ENCODE measurements at regions not wholly inside any gene's neighbourhood (a gene's known extent, or its start where the extent isn't known, plus 50 kb on each side); places are given as distances from the start of the nearest gene placed in this dataset.

DNA sequence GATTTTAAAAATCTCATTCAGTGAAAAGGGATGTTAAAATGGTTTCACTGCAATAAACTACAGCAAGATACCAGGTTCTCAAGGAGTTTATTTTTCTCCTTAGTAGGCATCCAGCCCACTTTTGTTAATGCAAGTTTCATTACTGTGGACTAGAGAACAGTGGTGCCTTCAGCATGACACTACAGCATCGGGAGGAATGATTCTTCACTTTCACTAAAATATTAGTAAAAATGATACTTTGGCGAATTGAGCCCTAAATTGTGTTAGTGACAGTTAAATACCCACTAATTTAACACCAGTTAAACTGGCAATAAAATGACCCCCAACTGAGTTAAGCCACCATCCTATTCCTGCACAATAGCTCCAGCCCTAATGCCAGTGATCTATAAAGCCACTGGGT is 152.2 kb upstream of the MPDZ start:
- intact Hi-C loops (cut with DNase I), result loop anchor here in 1 of 2 donors (1.0 kb wide), 1 partner anchor 922 kb away; no protein-coding TSS in a partner anchor
- ATAC-seq (no peak), DNase-seq (no peak)
- Histone ChIP-seq H3K27ac (no peak overlapping the region), H3K27me3 (ENCODE audit: insufficient read depth in 3 of 3, low read length in 2 of 3) (no peaks in the 10 kb centered on the region), H3K9me3 (no peaks in the 10 kb centered on the region), H3K36me3 (ENCODE audit: insufficient read depth in 1 of 2, low read depth in 1 of 2) (no peaks in the 10 kb centered on the region), H3K4me1 (peaks cover 25% of the 10 kb centered on the region), H3K4me3 (no peak overlapping the region)
- TF ChIP-seq, protein P1, sequence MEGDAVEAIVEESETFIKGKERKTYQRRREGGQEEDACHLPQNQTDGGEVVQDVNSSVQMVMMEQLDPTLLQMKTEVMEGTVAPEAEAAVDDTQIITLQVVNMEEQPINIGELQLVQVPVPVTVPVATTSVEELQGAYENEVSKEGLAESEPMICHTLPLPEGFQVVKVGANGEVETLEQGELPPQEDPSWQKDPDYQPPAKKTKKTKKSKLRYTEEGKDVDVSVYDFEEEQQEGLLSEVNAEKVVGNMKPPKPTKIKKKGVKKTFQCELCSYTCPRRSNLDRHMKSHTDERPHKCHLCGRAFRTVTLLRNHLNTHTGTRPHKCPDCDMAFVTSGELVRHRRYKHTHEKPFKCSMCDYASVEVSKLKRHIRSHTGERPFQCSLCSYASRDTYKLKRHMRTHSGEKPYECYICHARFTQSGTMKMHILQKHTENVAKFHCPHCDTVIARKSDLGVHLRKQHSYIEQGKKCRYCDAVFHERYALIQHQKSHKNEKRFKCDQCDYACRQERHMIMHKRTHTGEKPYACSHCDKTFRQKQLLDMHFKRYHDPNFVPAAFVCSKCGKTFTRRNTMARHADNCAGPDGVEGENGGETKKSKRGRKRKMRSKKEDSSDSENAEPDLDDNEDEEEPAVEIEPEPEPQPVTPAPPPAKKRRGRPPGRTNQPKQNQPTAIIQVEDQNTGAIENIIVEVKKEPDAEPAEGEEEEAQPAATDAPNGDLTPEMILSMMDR (IDR thresholded peaks at IDR 0.05), result no peak
- 64 to 87% (median 67%) methylated on average over 2 of the region's 2 CpGs for WGBS, 3 donors

- ATAC-seq (peak in 1 of 4 donors; percentile 35), DNase-seq (no peak)
- Histone ChIP-seq H3K27me3 (ENCODE audit: insufficient read depth in 3 of 3, low read length in 2 of 3) (no peaks in the 10 kb centered on the region), H3K27ac (no peak overlapping the region), H3K4me3 (no peak overlapping the region), H3K4me1 (peaks cover 25% of the 10 kb centered on the region), H3K9me3 (no peaks in the 10 kb centered on the region), H3K36me3 (ENCODE audit: insufficient read depth in 1 of 2, low read depth in 1 of 2) (no peaks in the 10 kb centered on the region)
- 51 to 75% (median 58%) methylated on average over 6 of the region's 6 CpGs for WGBS, 3 donors
- TF ChIP-seq, protein P1 (IDR thresholded peaks at IDR 0.05), result no peak
- intact Hi-C loops (cut with DNase I), result loop anchor here in 1 of 2 donors (1.0 kb wide), 1 partner anchor 922 kb away; no protein-coding TSS in a partner anchor
These were observed 151.7 kb upstream of the MPDZ start for GRCh38 chr9:13431222-13431536.

GRCh38 chr9:13430368-13431221 is 151.1 kb upstream of the MPDZ start:
- H3K4me1 ChIP-seq, result peaks cover 25% of the 10 kb centered on the region
- 37 to 52% (median 38%) methylated on average over 11 of the region's 11 CpGs for WGBS, 3 donors
- H3K27ac ChIP-seq, result no peak overlapping the region
- peak overlapping the region; percentile 17 for H3K4me3 ChIP-seq
- TF ChIP-seq, protein P1 (IDR thresholded peaks at IDR 0.05), result no peak
- ATAC-seq, result peak in 1 of 4 donors; percentile 3
- no peaks in the 10 kb centered on the region for H3K36me3 ChIP-seq (ENCODE audit: insufficient read depth in 1 of 2, low read depth in 1 of 2)
- H3K27me3 ChIP-seq (ENCODE audit: insufficient read depth in 3 of 3, low read length in 2 of 3), result no peaks in the 10 kb centered on the region
- intact Hi-C loops (cut with DNase I), result loop anchor here in 1 of 2 donors (1.0 kb wide), 1 partner anchor 923 kb away; no protein-coding TSS in a partner anchor
- no peaks in the 10 kb centered on the region for H3K9me3 ChIP-seq
- DNase-seq, result no peak

GRCh38 chr9:13429301-13430190 is 150.1 kb upstream of the MPDZ start:
- peak in 2 of 4 donors; percentile 31 to 37 for ATAC-seq
- Histone ChIP-seq H3K27ac (no peak overlapping the region), H3K36me3 (ENCODE audit: insufficient read depth in 1 of 2, low read depth in 1 of 2) (no peaks in the 10 kb centered on the region), H3K4me1 (peaks cover 25% of the 10 kb centered on the region), H3K27me3 (ENCODE audit: insufficient read depth in 3 of 3, low read length in 2 of 3) (no peaks in the 10 kb centered on the region), H3K4me3 (peak overlapping the region; percentile 17), H3K9me3 (no peaks in the 10 kb centered on the region)
- TF ChIP-seq, protein P1 (IDR thresholded peaks at IDR 0.05), result no peak
- intact Hi-C loops (cut with DNase I), result loop anchor here (5.0 to 10.0 kb wide), 4 partner anchors 258 to 975 kb away; no protein-coding TSS in a partner anchor
- DNase-seq, result no peak
- WGBS, 3 donors, result 41 to 50% (median 42%) methylated on average over 13 of the region's 13 CpGs
